Pulmonary artery endothelial cell (primary cell): ENCODE measurements at regions not wholly inside any gene's neighbourhood (a gene's known extent, or its start where the extent isn't known, plus 50 kb on each side); places are given as distances from the start of the nearest gene placed in this dataset.
"Not testable (repeated sequence)": the region's sequence is repeated elsewhere in the genome, so short reads cannot be mapped to it uniquely, and the experiment has no call there.

Source experiments
- DNase-seq: peaks from one replicate; pipeline ENCODE4 v3.0.0-alpha.2; 2011; ENCODE audit warnings: low read depth, low spot score

DNA sequence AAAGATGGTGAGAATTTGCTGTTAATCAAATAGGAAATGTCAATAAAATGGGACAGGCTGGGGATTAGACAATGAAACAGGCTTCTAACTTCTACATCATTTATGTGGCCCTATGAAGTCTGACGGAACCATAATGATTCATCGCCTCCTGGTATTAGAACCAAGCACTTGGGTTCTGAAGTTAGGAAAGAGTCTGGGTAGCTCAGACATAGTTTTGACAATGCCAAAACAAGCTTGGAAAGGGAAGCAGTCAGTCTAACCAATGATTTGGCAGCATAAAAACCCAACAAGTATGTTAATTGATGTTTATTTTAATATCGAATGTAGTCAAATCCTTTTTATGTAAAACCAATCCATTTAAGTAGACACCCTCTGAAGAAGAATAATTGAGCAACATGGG lies 160.8 kb upstream of the RSPO3 start:
- no peak for DNase-seq

DNA sequence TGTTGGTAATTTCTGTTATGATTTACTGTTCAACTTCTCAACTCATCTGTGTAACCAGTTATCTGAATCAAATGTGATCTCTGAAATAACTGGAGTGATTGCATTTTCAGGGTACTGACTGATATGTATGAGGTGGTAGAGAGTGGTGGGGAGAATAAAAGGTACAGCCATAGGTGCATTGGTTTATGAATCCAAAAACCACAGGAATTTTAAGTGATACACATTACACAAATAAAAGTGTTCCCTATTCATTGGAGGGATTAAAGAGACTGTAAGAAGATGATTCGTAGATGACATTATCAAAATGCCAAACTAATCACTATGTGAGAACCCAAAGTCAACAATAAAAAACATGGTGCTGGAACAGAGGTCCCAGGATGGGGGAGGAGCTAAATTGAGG lies 158.7 kb upstream of the RSPO3 start:
- no peak for DNase-seq

DNA sequence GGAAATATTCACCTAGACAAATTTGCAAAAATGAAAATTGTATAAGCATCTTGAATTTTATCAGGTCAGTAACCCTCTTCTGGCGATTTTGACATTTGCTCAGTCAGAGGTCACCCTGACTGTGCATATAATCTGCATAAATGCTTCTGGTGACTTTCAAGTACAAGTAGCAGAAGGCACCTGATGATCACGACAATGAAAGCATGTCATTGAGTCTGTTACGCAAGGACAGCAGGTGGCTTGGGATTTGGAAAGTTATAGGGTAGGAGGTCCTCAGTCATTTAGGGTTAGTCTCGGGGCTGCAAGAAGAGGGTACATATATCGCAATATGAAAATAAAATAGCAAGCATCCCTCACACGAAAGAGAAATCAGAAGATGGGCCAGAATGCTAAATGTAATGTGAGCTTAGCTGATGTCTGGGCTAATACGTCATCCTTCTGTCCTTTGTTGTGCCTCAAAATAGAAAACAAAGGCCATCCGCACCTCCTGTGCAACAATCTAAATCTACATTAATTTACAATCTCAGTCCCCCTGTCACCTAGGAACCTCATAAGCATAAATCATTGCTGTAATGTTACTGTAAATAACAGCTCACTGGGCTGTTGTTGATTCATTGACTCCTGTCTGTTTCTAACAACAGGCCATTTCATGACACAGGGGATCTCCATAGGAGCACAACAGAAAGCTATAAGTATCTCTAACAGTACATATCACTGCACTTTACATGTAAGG lies 155.2 kb upstream of the RSPO3 start:
- no peak for DNase-seq

DNA sequence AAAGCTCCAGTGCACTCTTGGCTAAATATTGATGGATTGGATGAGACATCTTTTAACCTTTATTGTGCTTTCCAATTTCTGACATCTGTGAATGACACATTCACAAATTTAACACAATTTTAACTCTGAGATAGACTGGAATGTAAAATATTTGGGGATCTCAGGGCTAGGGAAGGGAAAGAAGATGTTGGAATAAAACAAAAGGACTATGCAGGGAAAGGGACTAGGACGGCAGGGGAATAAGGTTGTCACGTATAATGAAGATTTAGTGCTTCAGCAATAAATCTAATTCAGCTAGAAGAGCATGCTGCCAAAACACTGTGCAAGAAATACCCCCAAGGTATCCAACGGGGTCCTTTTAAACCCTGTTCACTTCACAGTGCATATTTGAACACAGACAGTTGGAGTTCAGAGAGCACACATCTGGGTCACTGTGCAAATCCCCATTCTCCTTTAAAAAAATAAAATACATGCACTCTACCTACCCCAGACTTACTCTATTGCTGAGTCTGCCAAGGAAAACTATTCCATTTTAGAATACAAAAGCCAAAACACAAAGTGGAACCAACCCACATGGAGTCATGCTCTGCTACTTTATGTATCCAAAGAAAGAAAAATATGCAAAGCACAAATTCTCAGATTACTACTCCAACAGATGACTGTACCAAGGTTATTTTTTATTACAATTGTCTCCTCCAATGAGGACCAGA lies 151.0 kb upstream of the RSPO3 start:
- DNase-seq: no peak

DNA sequence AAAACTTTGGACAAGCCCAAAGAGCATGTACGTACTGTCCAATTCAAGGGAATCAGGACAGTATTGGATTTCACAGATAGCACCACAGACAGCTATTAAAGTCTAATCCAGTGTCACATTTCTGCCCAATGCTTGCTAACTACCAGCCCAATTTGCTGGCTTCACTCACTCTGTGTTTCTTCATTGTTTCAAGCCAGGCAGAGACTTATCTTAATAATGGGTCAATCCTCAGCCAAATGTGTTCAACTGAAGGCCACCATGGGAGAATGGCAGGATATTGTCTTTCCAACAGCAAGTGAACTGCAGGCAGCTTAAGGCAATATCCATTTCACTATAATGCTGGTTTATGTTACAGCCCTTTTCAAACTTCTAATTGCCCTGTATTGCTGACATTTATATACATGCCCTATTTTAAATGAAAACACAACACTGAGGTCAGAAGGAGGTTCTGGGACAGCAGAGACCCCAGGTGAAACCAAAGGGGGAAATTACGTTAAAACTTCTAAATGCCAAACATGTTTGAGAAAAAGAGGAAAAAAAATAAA lies 142.1 kb upstream of the RSPO3 start:
- DNase-seq: no peak

DNA sequence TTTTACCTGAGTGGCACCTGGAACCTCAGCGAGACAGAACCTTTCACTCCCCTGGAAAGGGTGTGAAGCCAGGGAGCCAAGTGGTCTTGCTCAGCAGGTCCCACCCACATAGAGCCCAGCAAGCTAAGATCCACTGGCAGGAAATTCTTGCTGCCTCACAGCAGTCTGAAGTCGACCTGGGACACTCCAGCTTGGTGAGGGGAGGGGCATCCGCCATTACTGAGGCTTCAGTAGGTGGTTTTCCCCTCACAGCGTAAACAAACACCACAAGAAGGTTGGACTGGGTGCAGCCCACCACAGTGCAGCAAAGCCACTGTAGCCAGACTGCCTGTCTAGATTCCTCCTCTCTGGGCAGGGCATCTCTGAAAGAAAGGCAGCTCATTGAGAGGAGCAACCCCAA lies 134.7 kb upstream of the RSPO3 start:
- no peak for DNase-seq

DNA sequence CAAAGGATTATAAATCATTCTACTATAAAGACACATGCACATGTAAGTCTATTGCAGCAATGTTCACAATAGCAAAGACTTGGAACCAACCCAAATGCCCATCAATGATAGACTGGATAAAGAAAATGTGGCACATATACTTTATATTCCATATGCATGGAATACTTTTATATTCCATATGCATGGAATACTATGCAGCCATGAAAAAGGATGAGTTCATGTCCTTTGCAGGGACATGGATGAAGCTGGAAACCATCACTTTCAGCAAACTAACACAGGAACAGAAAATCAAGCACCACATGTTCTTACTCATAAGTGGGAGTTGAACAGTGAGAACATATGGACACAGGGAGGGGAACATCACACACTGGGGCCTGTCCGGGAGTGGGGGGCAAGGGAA lies 130.3 kb upstream of the RSPO3 start:
- DNase-seq: not testable (repeated sequence)

DNA sequence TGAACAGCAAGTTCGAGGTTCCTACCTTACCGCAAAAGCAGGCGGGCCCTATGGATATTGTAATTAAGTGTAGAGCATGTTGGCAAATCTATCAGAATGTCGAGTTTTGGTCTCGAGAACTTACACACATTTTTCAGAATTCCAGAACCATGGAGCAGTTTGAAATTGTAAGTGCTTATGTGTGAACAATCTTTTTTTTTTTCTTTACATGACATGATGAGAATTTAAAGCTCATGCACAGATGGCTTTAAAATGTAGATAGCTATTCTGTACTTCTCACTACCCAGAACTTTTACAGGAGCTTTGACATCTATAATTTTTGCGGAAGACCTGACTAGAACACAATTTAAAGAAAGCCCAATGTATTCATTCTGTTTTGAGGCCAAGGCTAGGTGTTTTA lies 117.8 kb upstream of the RSPO3 start:
- no peak for DNase-seq

DNA sequence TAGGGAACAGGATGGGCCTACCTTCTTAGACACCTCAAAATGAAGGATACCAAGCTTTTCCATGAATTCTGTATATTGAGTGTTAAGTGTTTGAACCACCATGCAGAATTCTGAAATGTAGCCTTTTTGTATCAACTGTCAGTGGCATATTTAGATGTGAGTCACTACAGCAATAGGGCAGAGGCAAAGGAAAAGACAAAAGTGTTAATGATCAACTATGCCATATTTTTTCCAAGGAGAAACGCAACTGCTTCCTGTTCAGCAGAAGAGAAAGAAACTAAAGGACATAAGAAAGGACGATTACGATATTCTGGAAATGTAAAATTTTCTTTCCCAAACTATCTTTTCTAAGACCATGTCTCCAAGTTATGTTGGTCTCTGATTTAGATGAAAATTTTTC lies 104.6 kb upstream of the RSPO3 start:
- no peak for DNase-seq

DNA sequence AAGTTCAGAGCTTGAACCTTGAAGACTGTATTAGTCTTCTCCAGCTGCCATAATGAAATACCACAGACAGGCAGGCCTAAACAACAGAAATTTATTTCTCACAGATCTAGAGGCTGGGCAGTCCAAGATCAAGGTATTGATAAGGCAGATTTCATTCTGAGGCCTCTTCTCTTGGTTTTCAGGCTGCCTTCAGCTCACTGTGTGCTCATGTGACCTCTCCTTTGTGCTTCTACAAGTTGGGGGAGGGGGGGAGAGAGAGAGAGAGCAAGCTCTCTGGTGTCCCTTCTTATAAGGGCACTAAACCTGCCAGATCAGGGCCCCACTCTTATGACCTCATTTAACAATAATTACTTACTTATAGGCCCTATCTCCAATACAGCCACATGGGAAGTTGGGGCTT lies 102.6 kb upstream of the RSPO3 start:
- no peak for DNase-seq

DNA sequence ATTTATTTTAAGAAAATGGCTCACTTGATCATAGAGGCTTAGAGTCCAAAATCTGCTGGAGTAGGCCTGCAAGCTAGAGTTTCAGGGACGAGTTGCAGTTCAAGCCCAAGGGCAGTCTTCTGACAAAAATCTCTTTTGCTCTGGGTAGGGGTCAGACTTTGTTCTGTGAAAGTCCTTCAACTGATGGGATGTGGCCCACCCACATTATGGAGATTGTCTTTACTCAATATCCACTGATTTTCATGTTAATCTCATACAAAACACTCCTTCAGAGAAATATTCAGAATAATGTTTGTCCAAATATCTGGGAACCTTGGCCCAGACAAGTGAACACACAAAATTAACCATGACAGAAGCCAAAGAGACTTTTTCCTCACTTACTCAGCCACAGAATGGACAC lies 98.6 kb upstream of the RSPO3 start:
- no peak for DNase-seq

DNA sequence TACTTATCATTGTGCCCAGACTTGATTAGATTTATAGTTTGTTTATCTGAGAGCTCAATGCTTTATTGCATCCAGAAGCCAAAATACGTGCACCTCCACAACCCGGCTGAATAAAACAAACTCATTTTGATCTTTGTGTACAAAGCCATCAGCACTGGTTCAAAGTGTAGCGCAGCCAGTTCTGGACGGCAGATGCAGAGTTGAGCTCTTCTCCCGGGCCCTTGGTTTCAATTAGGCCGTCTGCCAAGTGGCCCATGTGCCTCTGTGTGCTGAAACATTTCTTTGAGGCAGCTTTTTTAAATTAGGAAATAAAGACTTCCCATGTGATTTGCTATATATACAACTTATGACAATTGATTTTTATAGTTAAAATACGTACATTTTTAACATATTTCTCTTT lies 96.2 kb upstream of the RSPO3 start:
- DNase-seq: no peak

DNA sequence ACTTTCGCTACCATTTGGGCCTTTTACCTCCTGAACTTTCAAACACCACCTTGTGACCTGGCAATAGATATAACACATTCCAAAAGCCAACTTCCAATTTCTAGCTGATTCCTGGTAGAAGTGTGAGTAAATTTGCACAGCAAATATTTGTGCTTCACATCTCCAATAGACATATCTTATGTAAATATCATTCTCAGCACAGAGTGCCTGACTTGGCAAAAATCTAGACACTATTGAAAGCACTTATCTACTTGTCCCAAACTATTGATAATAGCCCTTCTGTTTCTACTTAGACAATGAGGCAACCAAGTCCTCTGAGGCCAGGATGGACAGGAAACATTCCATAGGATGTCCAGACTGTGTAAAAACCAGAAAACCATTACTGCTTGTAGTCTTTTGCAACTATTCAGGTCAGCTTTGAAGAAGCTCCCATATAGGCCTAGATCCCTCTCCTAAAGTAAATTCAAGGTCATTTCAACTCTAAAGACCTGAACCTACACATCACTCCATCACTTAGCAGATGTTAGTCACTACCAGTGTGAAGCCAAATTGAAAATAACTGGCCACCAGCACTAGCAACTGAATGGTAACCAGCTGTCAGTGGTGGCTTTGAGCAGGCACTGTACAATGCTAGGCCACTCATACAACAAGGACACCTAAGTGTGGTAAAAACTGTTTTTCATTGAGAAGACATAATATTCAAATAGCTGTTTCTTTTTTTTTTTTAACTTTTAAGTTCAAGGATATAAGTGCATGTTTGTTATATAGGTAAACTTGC lies 95.3 kb upstream of the RSPO3 start:
- no peak for DNase-seq

DNA sequence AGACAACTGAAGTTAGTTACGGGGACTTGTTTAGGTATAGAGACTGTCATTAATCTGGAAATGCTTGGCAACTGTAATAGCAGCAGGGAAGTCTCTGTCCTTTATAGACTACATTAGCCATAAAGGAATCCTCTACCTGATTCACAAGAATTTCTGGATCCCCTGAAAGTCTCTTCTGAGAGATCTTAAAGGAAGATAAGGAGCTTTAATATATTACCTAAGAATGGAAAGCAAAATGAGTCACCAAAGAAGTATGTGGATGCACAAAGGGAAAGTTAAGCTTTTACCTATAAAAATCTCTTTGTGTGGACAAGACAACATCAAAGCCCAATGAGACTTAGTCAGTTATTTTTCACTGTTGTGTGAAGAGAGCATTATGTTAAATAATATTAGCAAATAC lies 92.2 kb upstream of the RSPO3 start:
- no peak for DNase-seq

DNA sequence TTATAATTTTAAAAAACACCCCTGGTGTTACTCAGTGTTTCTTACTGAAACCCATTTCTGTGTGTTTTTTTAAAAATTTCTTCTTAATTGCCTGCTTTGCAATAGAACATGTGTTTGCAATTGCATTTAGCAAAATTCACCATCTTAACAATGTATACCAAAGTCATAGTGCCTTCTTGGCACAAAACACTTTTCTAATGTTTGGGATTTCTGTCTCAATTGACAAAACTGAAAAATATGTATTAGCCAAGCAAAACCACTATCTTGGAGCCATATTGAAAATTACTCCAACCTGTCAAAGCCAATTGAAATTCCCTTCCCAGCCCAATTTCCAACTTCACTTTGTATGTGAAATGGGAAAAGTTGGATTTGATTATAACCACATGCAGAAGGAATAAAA lies 88.4 kb upstream of the RSPO3 start:
- no peak for DNase-seq

DNA sequence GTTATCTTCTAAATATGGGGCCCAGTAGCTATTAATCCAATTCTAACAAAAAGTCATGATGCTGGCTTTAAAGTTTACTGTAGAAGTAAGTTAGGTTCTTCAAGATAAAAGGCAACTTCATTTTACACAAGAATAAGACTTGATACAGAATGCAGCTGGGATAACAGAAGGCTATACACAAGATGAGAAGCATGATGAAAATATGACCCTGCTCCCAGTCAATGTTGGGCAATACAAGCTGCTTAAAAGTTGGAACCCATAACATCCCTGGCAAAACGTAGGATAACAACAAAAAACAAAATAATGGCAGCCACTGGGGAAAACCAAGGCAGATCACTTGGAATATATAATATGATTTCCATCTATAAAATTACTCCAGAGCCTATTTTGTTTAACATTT lies 87.6 kb upstream of the RSPO3 start:
- no peak for DNase-seq

DNA sequence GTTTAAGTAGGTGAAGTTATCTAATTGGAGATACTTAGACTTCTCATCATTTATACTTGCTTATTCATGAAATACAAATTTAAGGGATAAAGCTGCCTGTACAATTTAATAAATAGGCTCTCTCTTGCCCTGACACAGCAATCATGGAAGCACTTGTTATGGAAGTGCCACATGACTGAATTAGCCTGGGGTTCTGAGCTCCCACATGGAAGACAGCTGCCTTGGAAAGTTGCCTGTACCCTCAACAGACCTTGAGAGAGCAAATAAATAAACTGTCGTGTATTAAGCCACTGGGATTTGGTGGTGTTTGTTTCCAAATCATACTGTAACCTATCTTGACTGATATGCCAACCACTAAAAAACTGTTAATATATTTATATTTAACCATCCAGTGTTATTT lies 87.0 kb upstream of the RSPO3 start:
- no peak for DNase-seq

DNA sequence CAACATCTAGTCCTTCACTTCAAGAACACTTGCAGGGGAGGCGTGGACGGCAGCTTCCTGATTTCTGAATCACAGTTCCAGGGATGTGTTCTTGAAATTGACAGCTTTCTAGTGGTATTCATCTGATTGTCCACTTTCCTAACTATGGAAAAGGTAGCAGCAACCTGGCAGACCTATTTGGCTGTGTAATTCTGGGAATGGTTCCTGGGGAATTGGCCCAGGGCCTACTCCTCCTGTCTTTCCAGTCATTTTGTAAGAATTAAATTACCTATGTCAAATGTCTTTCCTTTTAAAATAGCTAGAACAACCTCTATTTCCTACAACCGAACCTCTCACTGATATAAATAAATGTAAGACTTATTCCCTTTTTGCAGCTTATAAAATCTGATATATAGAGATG lies 85.5 kb upstream of the RSPO3 start:
- DNase-seq: no peak

DNA sequence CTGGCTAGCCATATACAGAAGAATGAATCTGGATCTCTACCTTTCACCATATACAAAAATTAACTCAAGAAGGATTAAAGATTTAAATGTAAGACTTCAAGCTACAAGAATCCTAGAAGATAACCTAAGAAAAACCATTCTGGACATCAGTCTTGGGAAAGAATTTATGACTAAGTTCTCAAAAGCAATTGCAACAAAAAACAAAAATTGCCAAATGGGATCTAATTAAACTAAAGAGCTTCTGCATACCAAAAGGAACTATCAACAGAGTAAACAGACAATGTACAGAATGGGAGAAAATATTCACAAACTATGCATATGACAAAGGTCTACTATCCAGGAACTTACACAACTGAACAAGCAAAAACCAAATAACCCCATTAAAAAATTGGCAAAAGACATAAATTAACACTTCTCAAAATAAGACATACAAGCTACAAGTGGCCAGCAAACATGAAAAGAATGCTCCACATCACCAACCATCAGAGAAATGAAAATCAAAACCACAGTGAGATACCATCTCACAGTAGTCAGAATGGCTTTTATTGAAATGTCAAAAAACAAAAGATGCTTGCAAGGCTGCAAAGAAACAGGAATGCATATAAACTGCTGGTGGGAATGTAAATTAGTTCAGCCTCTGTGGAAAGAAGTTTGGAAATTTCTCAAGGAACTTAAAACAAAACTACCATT lies 66.8 kb upstream of the RSPO3 start:
- DNase-seq: no peak

DNA sequence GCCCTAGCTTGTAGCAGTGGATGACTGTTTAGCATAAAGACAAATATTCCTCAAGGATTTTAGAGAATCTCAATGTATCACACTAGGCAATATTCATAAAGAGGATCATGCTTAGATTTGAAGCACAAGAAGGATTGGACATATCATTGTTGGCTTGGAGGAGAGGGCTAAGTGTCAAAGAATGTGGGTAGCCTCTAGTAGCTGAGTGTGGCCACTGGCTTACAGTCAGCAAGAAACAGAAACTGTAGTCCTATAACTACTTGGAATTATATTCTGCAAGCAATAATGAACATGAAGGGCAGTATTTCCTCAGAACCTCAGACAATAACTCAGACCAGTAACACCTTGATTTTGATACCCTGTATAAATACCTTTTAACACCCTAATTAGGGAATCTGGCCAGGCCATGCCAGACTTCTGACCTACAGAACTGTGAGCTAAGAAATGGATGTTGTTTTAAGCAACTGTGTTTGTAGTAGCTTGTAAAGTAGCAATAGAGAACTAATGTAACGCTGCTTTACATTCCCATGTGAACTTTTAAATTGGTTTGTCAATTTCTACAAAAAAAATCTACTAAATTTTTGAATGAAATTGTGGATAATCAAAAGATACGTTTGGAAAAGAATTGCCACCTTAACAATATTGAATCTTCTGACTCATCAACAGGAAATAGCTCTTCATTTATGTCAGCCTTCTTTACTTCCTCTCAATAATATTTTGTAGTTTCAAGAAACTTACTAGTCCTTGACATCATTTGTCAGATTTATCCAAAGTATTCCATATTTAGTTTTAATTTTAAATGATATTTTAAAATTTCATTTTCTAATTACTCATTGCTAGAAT lies 65.2 kb upstream of the RSPO3 start:
- DNase-seq: no peak

DNA sequence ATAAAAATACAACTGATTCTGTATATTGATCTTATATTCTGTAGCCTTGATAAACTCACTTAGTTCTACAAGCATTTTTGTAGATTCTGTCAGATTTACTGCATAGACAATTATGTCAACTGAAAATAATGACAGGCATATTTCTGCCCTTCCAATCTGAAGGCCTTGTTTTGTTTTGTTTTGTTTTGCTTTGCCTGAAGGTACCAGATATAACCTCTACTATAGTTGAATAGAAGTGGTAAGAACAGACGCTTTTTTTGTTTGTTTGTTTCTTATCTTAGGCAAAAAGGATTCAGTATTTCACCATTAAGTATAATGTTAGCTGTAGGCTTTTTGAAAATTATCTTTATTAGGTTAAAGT lies 64.6 kb upstream of the RSPO3 start:
- DNase-seq: no peak
